Activated B cell treated with CpG ODN at 0.5 μM for 24 hours (primary cell): ENCODE measurements at regions not wholly inside any gene's neighbourhood (a gene's known extent, or its start where the extent isn't known, plus 50 kb on each side); places are given as distances from the start of the nearest gene placed in this dataset.

Experiments
- ATAC-seq: fragments of 200-7000 bp; cut with Tn5 transposase; one replicate; pipeline ENCODE4 v1.10.0; 2021; ENCODE audit warnings: low read depth, mild to moderate bottlenecking, moderate library complexity
- CTCF ChIA-PET: fragments of 350-600 bp; sonication (Branson Sonifier 250); formaldehyde crosslinking; loops from one replicate; lab custom pipeline; 2021; ENCODE audit warnings: antibody characterized with exemption; lab: Charles Lee
- POLR2A ChIA-PET: fragments of 350-600 bp; sonication (Branson Sonifier 250); formaldehyde crosslinking; loops from one replicate; lab custom pipeline; 2021; ENCODE audit warnings: antibody characterized with exemption; lab: Charles Lee
- DNase-seq: peaks from one replicate; pipeline ENCODE4 v3.0.0; 2022
- H3K27ac Mint-ChIP-seq: one replicate; pipeline ENCODE4 v1.8.0; 2020; ENCODE audit warnings: mixed read lengths
- H3K27me3 Mint-ChIP-seq: one replicate; pipeline ENCODE4 v1.8.0; 2021; ENCODE audit warnings: mixed read lengths
- H3K36me3 Mint-ChIP-seq: one replicate; pipeline ENCODE4 v1.8.0; 2021; ENCODE audit warnings: low read depth, mixed read lengths
- H3K4me1 Mint-ChIP-seq: one replicate; pipeline ENCODE4 v1.8.0; 2021; ENCODE audit warnings: mixed read lengths
- H3K4me3 Mint-ChIP-seq: one replicate; pipeline ENCODE4 v1.8.0; 2020; ENCODE audit warnings: mild to moderate bottlenecking, mixed read lengths
- H3K9me3 Mint-ChIP-seq: one replicate; pipeline ENCODE4 v1.8.0; 2020; ENCODE audit warnings: mixed read lengths
- intact Hi-C: fragments of 100-400 bp; cut with micrococcal nuclease; formaldehyde crosslinking; loops from one replicate; pipeline ENCODE4 v1.15.1; 2024
- TF ChIP-seq, protein P1 (sequence below): fragments of 200-600 bp; IDR thresholded peaks from one replicate; pipeline ENCODE4 v1.8.0; 2022; ENCODE audit warnings: antibody characterized with exemption, mild to moderate bottlenecking

GRCh38 chr5:166317425-166317824, 1974.0 kb upstream of the WWC1 start:
- Mint-ChIP-seq H3K9me3 (no peaks in the 10 kb centered on the region), H3K4me3 (no peak overlapping the region), H3K27ac (no peak overlapping the region), H3K4me1 (no peaks in the 10 kb centered on the region), H3K36me3 (no peaks in the 10 kb centered on the region), H3K27me3 (no peaks in the 10 kb centered on the region)
- intact Hi-C loops: no loop called here
- ATAC-seq: no peak
- CTCF ChIA-PET: no interaction called here
- no peak for DNase-seq
- POLR2A ChIA-PET: no interaction called here
- TF ChIP-seq, protein P1, sequence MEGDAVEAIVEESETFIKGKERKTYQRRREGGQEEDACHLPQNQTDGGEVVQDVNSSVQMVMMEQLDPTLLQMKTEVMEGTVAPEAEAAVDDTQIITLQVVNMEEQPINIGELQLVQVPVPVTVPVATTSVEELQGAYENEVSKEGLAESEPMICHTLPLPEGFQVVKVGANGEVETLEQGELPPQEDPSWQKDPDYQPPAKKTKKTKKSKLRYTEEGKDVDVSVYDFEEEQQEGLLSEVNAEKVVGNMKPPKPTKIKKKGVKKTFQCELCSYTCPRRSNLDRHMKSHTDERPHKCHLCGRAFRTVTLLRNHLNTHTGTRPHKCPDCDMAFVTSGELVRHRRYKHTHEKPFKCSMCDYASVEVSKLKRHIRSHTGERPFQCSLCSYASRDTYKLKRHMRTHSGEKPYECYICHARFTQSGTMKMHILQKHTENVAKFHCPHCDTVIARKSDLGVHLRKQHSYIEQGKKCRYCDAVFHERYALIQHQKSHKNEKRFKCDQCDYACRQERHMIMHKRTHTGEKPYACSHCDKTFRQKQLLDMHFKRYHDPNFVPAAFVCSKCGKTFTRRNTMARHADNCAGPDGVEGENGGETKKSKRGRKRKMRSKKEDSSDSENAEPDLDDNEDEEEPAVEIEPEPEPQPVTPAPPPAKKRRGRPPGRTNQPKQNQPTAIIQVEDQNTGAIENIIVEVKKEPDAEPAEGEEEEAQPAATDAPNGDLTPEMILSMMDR: no peak

- ChIA-PET POLR2A (no interaction called here), CTCF (no interaction called here)
- DNase-seq (no peak), ATAC-seq (no peak)
- Mint-ChIP-seq H3K4me1 (no peaks in the 10 kb centered on the region), H3K4me3 (no peak overlapping the region), H3K36me3 (no peaks in the 10 kb centered on the region), H3K27me3 (no peaks in the 10 kb centered on the region), H3K27ac (no peak overlapping the region), H3K9me3 (peaks cover 4% of the 10 kb centered on the region)
- TF ChIP-seq, protein P1: no peak
- intact Hi-C loops: no loop called here
Observed at GRCh38 chr5:166320920-166321480, 1970.4 kb upstream of the WWC1 start.

DNA sequence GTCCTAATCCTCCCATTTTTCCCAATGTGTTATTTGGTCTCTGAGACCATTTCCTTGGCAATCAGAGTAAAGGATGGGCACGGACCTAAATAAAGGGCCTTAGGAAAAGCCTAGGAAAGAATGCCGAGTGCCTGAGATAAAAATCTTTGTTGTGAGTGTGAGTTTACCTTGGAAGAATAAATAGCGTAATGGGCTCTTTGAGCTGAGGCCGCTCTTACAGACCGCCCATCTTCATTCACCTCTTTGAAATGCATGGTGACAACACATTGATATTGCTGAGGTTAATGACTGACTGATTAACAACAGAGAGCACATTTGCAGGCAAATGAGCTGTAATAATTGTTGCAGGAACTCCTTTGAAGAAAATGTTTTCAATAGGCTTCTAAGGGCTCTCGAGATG, 1967.1 kb upstream of the WWC1 start:
- ChIA-PET CTCF (no interaction called here), POLR2A (no interaction called here)
- Mint-ChIP-seq H3K27me3 (no peaks in the 10 kb centered on the region), H3K36me3 (no peaks in the 10 kb centered on the region), H3K27ac (no peak overlapping the region), H3K9me3 (peaks cover 4% of the 10 kb centered on the region), H3K4me3 (no peak overlapping the region), H3K4me1 (no peaks in the 10 kb centered on the region)
- ATAC-seq: no peak
- intact Hi-C loops: no loop called here
- no peak for DNase-seq
- TF ChIP-seq, protein P1: no peak

GRCh38 chr5:166329149-166329800, 1962.2 kb upstream of the WWC1 start:
- H3K4me3 Mint-ChIP-seq: no peak overlapping the region
- POLR2A ChIA-PET: no interaction called here
- peaks cover 7% of the 10 kb centered on the region for H3K9me3 Mint-ChIP-seq
- no peak overlapping the region for H3K27ac Mint-ChIP-seq
- DNase-seq (no peak), ATAC-seq (no peak)
- H3K27me3 Mint-ChIP-seq: no peaks in the 10 kb centered on the region
- CTCF ChIA-PET: no interaction called here
- TF ChIP-seq, protein P1: no peak
- H3K4me1 Mint-ChIP-seq: no peaks in the 10 kb centered on the region
- intact Hi-C loops: no loop called here
- H3K36me3 Mint-ChIP-seq: no peaks in the 10 kb centered on the region

GRCh38 chr5:166330036-166330435, 1961.4 kb upstream of the WWC1 start:
- Mint-ChIP-seq H3K9me3 (peaks cover 6% of the 10 kb centered on the region), H3K4me3 (no peak overlapping the region), H3K27ac (no peak overlapping the region), H3K4me1 (no peaks in the 10 kb centered on the region), H3K36me3 (no peaks in the 10 kb centered on the region), H3K27me3 (no peaks in the 10 kb centered on the region)
- ATAC-seq: no peak
- intact Hi-C loops: no loop called here
- POLR2A ChIA-PET: no interaction called here
- TF ChIP-seq, protein P1: no peak
- DNase-seq: no peak
- CTCF ChIA-PET: no interaction called here
